NOMO-1 treated with dmso at 0.1 percent for 144 hours (cell line): ENCODE measurements at regions not wholly inside any gene's neighbourhood (a gene's known extent, or its start where the extent isn't known, plus 50 kb on each side); places are given as distances from the start of the nearest gene placed in this dataset.
"Not testable (repeated sequence)": the region's sequence is repeated elsewhere in the genome, so short reads cannot be mapped to it uniquely, and the experiment has no call there.

Experiments used
- DNase-seq: peaks from one replicate; lab custom pipeline; 2025; ENCODE audit not compliant: unreplicated experiment; lab: John Stamatoyannopoulos, UW

GRCh38 chr15:96792216-96792615 is 461.7 kb downstream of the NR2F2 start:
- peak; percentile 16 for DNase-seq

GRCh38 chr15:96796841-96797240 is 466.3 kb downstream of the NR2F2 start:
- DNase-seq: no peak

- DNase-seq: no peak
These were observed 471.2 kb downstream of the NR2F2 start for GRCh38 chr15:96801576-96802150.

GRCh38 chr15:96802611-96803255 is 472.2 kb downstream of the NR2F2 start:
- no peak for DNase-seq

GRCh38 chr15:96804754-96805153 is 474.3 kb downstream of the NR2F2 start:
- DNase-seq: no peak

GRCh38 chr15:96807361-96807760 is 476.9 kb downstream of the NR2F2 start:
- DNase-seq: no peak

- DNase-seq: no peak
These were observed 487.4 kb downstream of the NR2F2 start for GRCh38 chr15:96817900-96818299.

GRCh38 chr15:96818861-96819260 is 488.4 kb downstream of the NR2F2 start:
- no peak for DNase-seq

GRCh38 chr15:96827981-96828380 is 497.5 kb downstream of the NR2F2 start:
- DNase-seq: no peak

- DNase-seq: no peak
These were observed 506.9 kb downstream of the NR2F2 start for GRCh38 chr15:96837241-96837970.

GRCh38 chr15:96838081-96838480 is 507.6 kb downstream of the NR2F2 start:
- no peak for DNase-seq

GRCh38 chr15:96849271-96849900 is 518.9 kb downstream of the NR2F2 start:
- no peak for DNase-seq

GRCh38 chr15:96851613-96852012 is 521.1 kb downstream of the NR2F2 start:
- DNase-seq: peak; percentile 71

- DNase-seq: no peak
These were observed 528.2 kb downstream of the NR2F2 start for GRCh38 chr15:96858694-96859093.

GRCh38 chr15:96860741-96861140 is 530.2 kb downstream of the NR2F2 start:
- no peak for DNase-seq

- no peak for DNase-seq
These were observed 537.5 kb downstream of the NR2F2 start for GRCh38 chr15:96867992-96868391.

- DNase-seq: no peak
These were observed 538.6 kb downstream of the NR2F2 start for GRCh38 chr15:96869122-96869521.

- DNase-seq: no peak
These were observed 539.3 kb downstream of the NR2F2 start for GRCh38 chr15:96869790-96870189.

- no peak for DNase-seq
These were observed 540.1 kb downstream of the NR2F2 start for GRCh38 chr15:96870580-96870979.

- DNase-seq: not testable (repeated sequence)
These were observed 546.9 kb downstream of the NR2F2 start for GRCh38 chr15:96877442-96877841.

GRCh38 chr15:96878129-96878528 is 547.6 kb downstream of the NR2F2 start:
- no peak for DNase-seq
